MM.1S (cell line): ENCODE measurements at regions not wholly inside any gene's neighbourhood (a gene's known extent, or its start where the extent isn't known, plus 50 kb on each side); places are given as distances from the start of the nearest gene placed in this dataset.
"Not testable (repeated sequence)": the region's sequence is repeated elsewhere in the genome, so short reads cannot be mapped to it uniquely, and the experiment has no call there.

Source experiments
- EZH2 ChIP-seq: fragments of 300-600 bp; sonication (generic); optimal IDR thresholded peaks from 2 replicates; pipeline ENCODE3; 2017; ENCODE audit warnings: low read depth, mild to moderate bottlenecking, antibody characterized with exemption, low read length, mixed read lengths
- TF ChIP-seq, protein P1 (sequence below): fragments of 300-600 bp; sonication (generic); IDR thresholded peaks from 2 replicates; pipeline ENCODE4 v1.5.1; 2016; ENCODE audit warnings: antibody characterized with exemption, low read length, mixed read lengths

DNA sequence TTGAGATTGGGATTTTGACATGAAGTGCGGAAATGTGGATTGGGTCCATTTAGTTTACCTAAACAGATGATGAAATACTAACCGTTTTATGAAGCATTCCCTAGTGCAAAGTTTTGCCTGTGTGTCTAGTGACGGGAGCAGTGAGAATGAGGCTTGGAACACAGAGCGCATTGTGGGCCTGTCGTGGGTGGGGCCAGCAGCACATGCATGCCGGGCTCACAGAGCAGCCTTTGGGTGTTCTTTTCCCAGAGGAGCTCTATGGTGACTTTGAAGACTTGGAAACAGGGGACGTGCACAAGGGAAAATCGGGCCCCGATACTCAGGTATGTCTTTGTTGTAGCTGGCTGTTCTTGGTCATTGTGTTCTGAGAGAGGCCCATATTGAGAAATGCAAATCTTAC is 388.1 kb downstream of the GOLGA6L6 start:
- TF ChIP-seq, protein P1, sequence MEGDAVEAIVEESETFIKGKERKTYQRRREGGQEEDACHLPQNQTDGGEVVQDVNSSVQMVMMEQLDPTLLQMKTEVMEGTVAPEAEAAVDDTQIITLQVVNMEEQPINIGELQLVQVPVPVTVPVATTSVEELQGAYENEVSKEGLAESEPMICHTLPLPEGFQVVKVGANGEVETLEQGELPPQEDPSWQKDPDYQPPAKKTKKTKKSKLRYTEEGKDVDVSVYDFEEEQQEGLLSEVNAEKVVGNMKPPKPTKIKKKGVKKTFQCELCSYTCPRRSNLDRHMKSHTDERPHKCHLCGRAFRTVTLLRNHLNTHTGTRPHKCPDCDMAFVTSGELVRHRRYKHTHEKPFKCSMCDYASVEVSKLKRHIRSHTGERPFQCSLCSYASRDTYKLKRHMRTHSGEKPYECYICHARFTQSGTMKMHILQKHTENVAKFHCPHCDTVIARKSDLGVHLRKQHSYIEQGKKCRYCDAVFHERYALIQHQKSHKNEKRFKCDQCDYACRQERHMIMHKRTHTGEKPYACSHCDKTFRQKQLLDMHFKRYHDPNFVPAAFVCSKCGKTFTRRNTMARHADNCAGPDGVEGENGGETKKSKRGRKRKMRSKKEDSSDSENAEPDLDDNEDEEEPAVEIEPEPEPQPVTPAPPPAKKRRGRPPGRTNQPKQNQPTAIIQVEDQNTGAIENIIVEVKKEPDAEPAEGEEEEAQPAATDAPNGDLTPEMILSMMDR, result not testable (repeated sequence)
- not testable (repeated sequence) for TF ChIP-seq EZH2
